Ishikawa (cell line): ENCODE measurements at regions not wholly inside any gene's neighbourhood (a gene's known extent, or its start where the extent isn't known, plus 50 kb on each side); places are given as distances from the start of the nearest gene placed in this dataset.
A peak's percentile ranks its signal among the peaks of the same experiment; 100 is the strongest.

Experiments
- CEBPB ChIP-seq: IDR thresholded peaks from 2 replicates; pipeline ENCODE4 v1.6.1; 2012
- EGR1 ChIP-seq: IDR thresholded peaks from 2 replicates; pipeline ENCODE4 v1.6.1; 2012
- EP300 ChIP-seq: IDR thresholded peaks from 2 replicates; pipeline ENCODE4 v1.6.1; 2012; ENCODE audit warnings: borderline replicate concordance
- FOXM1 ChIP-seq: IDR thresholded peaks from 2 replicates; pipeline ENCODE4 v1.6.1; 2012; ENCODE audit warnings: low read depth, borderline replicate concordance
- NFIC ChIP-seq: IDR thresholded peaks from 2 replicates; pipeline ENCODE4 v1.6.1; 2012
- RAD21 ChIP-seq: IDR thresholded peaks from 2 replicates; pipeline ENCODE4 v1.6.1; 2012; ENCODE audit warnings: low read depth
- TAF1 ChIP-seq: IDR thresholded peaks from 2 replicates; pipeline ENCODE4 v1.6.1; 2012; ENCODE audit warnings: low read depth, mild to moderate bottlenecking
- TCF12 ChIP-seq: IDR thresholded peaks from 2 replicates; pipeline ENCODE4 v1.6.1; 2012; ENCODE audit warnings: low read depth
- TEAD4 ChIP-seq: IDR thresholded peaks from 2 replicates; pipeline ENCODE4 v1.6.1; 2012
- YY1 ChIP-seq: IDR thresholded peaks from 2 replicates; pipeline ENCODE4 v1.6.1; 2012; ENCODE audit warnings: low read depth
- TF ChIP-seq, protein P1 (sequence below): IDR thresholded peaks from 2 replicates; pipeline ENCODE4 v1.6.1; 2012; ENCODE audit warnings: low read depth, mild to moderate bottlenecking

DNA sequence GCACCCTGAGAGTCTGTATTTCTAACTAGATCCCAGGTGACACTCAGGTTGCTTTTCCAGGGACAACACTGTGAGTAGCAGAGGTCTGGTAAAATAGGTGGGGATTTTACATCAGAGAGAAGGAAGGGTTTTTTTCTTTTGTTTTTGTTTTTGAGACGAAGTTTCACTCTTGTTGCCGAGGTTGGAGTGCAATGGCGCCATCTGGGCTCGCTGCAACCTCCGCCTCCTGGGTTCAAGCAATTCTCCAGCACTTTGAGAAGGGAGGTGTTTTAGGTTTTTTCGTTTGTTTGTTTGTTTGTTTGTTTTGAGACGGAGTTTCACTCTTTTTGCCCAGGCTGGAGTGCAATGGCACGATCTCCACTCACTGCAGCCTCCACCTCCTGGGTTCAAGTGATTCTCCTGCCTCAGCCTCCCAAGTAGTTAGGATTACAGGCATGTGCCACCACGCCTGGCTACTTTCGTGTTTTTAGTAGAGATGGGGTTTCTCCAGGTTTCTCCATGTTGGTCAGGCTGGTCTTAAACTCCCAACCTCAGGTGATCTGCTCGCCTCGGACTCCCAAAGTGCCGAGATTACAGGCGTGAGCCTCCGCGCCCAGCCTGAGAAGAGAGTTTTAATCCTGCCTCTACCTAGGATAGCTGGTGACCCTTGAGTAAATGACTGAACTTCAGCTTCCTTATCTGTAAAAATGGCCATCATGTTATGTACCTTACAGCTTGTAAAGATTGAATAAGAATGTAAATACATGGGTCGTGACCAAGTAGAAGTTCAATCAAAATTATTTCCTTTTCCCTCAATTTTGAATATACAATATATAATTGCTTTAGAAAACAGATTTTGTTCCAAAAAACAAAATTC lies 95.9 kb upstream of the FNDC3B start:
- TF ChIP-seq TCF12 (no peak), NFIC (no peak), CEBPB (no peak), EP300 (no peak), EGR1 (no peak), TEAD4 (no peak), FOXM1 (no peak), TAF1 (no peak), RAD21 (0 out of 2 replicates have a peak, but pooled peaks have one; percentile 10), YY1 (no peak)
- TF ChIP-seq, protein P1, sequence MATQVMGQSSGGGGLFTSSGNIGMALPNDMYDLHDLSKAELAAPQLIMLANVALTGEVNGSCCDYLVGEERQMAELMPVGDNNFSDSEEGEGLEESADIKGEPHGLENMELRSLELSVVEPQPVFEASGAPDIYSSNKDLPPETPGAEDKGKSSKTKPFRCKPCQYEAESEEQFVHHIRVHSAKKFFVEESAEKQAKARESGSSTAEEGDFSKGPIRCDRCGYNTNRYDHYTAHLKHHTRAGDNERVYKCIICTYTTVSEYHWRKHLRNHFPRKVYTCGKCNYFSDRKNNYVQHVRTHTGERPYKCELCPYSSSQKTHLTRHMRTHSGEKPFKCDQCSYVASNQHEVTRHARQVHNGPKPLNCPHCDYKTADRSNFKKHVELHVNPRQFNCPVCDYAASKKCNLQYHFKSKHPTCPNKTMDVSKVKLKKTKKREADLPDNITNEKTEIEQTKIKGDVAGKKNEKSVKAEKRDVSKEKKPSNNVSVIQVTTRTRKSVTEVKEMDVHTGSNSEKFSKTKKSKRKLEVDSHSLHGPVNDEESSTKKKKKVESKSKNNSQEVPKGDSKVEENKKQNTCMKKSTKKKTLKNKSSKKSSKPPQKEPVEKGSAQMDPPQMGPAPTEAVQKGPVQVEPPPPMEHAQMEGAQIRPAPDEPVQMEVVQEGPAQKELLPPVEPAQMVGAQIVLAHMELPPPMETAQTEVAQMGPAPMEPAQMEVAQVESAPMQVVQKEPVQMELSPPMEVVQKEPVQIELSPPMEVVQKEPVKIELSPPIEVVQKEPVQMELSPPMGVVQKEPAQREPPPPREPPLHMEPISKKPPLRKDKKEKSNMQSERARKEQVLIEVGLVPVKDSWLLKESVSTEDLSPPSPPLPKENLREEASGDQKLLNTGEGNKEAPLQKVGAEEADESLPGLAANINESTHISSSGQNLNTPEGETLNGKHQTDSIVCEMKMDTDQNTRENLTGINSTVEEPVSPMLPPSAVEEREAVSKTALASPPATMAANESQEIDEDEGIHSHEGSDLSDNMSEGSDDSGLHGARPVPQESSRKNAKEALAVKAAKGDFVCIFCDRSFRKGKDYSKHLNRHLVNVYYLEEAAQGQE = no peak
